ENCODE measurements at regions not wholly inside any gene's neighbourhood (a gene's known extent, or its start where the extent isn't known, plus 50 kb on each side); places are given as distances from the start of the nearest gene placed in this dataset.

GRCh38 chr1:88350648-88351047 lies 333.4 kb upstream of the PKN2 start:
- Histone ChIP-seq H3K79me2 (ENCODE audit: control insufficient read depth, insufficient read depth, low read length, unreplicated experiment) (no peaks in the 10 kb centered on the region), H3K27me3 (ENCODE audit: insufficient read depth, low read length) (no peaks in the 10 kb centered on the region), H3K36me3 (ENCODE audit: insufficient read depth, low read length) (no peaks in the 10 kb centered on the region), H3K27ac (ENCODE audit: low read depth, low read length) (no peak overlapping the region), H3K4me3 (ENCODE audit: low read depth, low read length) (no peak overlapping the region), H3K4me1 (ENCODE audit: control insufficient read depth, insufficient read depth, low read length, unreplicated experiment) (no peaks in the 10 kb centered on the region), H2AFZ (ENCODE audit: low read length, unreplicated experiment) (no peak overlapping the region)

- Histone ChIP-seq H3K27me3 (ENCODE audit: insufficient read depth, low read length) (0 out of 2 replicates have a peak, but pooled peaks cover 3% of the 10 kb centered on the region), H2AFZ (ENCODE audit: low read length, unreplicated experiment) (no peak overlapping the region), H3K79me2 (ENCODE audit: control insufficient read depth, insufficient read depth, low read length, unreplicated experiment) (no peaks in the 10 kb centered on the region), H3K4me1 (ENCODE audit: control insufficient read depth, insufficient read depth, low read length, unreplicated experiment) (no peaks in the 10 kb centered on the region), H3K4me3 (ENCODE audit: low read depth, low read length) (no peak overlapping the region), H3K27ac (ENCODE audit: low read depth, low read length) (no peak overlapping the region), H3K36me3 (ENCODE audit: insufficient read depth, low read length) (no peaks in the 10 kb centered on the region)
These were observed 332.1 kb upstream of the PKN2 start for GRCh38 chr1:88351960-88352359.

GRCh38 chr1:88354256-88354655 lies 329.8 kb upstream of the PKN2 start:
- Histone ChIP-seq H2AFZ (ENCODE audit: low read length, unreplicated experiment) (no peak overlapping the region), H3K27ac (ENCODE audit: low read depth, low read length) (no peak overlapping the region), H3K79me2 (ENCODE audit: control insufficient read depth, insufficient read depth, low read length, unreplicated experiment) (no peaks in the 10 kb centered on the region), H3K4me3 (ENCODE audit: low read depth, low read length) (no peak overlapping the region), H3K36me3 (ENCODE audit: insufficient read depth, low read length) (no peaks in the 10 kb centered on the region), H3K4me1 (ENCODE audit: control insufficient read depth, insufficient read depth, low read length, unreplicated experiment) (no peaks in the 10 kb centered on the region), H3K27me3 (ENCODE audit: insufficient read depth, low read length) (0 out of 2 replicates have a peak, but pooled peaks cover 3% of the 10 kb centered on the region)

GRCh38 chr1:88357729-88358128 lies 326.3 kb upstream of the PKN2 start:
- Histone ChIP-seq H3K4me1 (ENCODE audit: control insufficient read depth, insufficient read depth, low read length, unreplicated experiment) (no peaks in the 10 kb centered on the region), H3K27ac (ENCODE audit: low read depth, low read length) (no peak overlapping the region), H3K4me3 (ENCODE audit: low read depth, low read length) (no peak overlapping the region), H2AFZ (ENCODE audit: low read length, unreplicated experiment) (no peak overlapping the region), H3K36me3 (ENCODE audit: insufficient read depth, low read length) (no peaks in the 10 kb centered on the region), H3K79me2 (ENCODE audit: control insufficient read depth, insufficient read depth, low read length, unreplicated experiment) (no peaks in the 10 kb centered on the region), H3K27me3 (ENCODE audit: insufficient read depth, low read length) (0 out of 2 replicates have a peak, but pooled peaks cover 3% of the 10 kb centered on the region)

- Histone ChIP-seq H3K27ac (ENCODE audit: low read depth, low read length) (no peak overlapping the region), H3K36me3 (ENCODE audit: insufficient read depth, low read length) (no peaks in the 10 kb centered on the region), H3K4me1 (ENCODE audit: control insufficient read depth, insufficient read depth, low read length, unreplicated experiment) (no peaks in the 10 kb centered on the region), H3K27me3 (ENCODE audit: insufficient read depth, low read length) (no peaks in the 10 kb centered on the region), H2AFZ (ENCODE audit: low read length, unreplicated experiment) (no peak overlapping the region), H3K79me2 (ENCODE audit: control insufficient read depth, insufficient read depth, low read length, unreplicated experiment) (no peaks in the 10 kb centered on the region), H3K4me3 (ENCODE audit: low read depth, low read length) (no peak overlapping the region)
These were observed 312.5 kb upstream of the PKN2 start for GRCh38 chr1:88371436-88372023.

GRCh38 chr1:88375977-88376376 lies 308.1 kb upstream of the PKN2 start:
- Histone ChIP-seq H3K79me2 (ENCODE audit: control insufficient read depth, insufficient read depth, low read length, unreplicated experiment) (no peaks in the 10 kb centered on the region), H3K36me3 (ENCODE audit: insufficient read depth, low read length) (no peaks in the 10 kb centered on the region), H3K27ac (ENCODE audit: low read depth, low read length) (no peak overlapping the region), H3K4me3 (ENCODE audit: low read depth, low read length) (no peak overlapping the region), H3K27me3 (ENCODE audit: insufficient read depth, low read length) (no peaks in the 10 kb centered on the region), H2AFZ (ENCODE audit: low read length, unreplicated experiment) (no peak overlapping the region), H3K4me1 (ENCODE audit: control insufficient read depth, insufficient read depth, low read length, unreplicated experiment) (no peaks in the 10 kb centered on the region)

- Histone ChIP-seq H3K27ac (ENCODE audit: low read depth, low read length) (no peak overlapping the region), H3K4me1 (ENCODE audit: control insufficient read depth, insufficient read depth, low read length, unreplicated experiment) (no peaks in the 10 kb centered on the region), H3K4me3 (ENCODE audit: low read depth, low read length) (no peak overlapping the region), H3K79me2 (ENCODE audit: control insufficient read depth, insufficient read depth, low read length, unreplicated experiment) (no peaks in the 10 kb centered on the region), H3K36me3 (ENCODE audit: insufficient read depth, low read length) (no peaks in the 10 kb centered on the region), H2AFZ (ENCODE audit: low read length, unreplicated experiment) (no peak overlapping the region), H3K27me3 (ENCODE audit: insufficient read depth, low read length) (no peaks in the 10 kb centered on the region)
These were observed 307.7 kb upstream of the PKN2 start for GRCh38 chr1:88376421-88376820.

- Histone ChIP-seq H3K4me1 (ENCODE audit: control insufficient read depth, insufficient read depth, low read length, unreplicated experiment) (no peaks in the 10 kb centered on the region), H3K4me3 (ENCODE audit: low read depth, low read length) (no peak overlapping the region), H3K27ac (ENCODE audit: low read depth, low read length) (no peak overlapping the region), H2AFZ (ENCODE audit: low read length, unreplicated experiment) (no peak overlapping the region), H3K36me3 (ENCODE audit: insufficient read depth, low read length) (no peaks in the 10 kb centered on the region), H3K27me3 (ENCODE audit: insufficient read depth, low read length) (no peaks in the 10 kb centered on the region), H3K79me2 (ENCODE audit: control insufficient read depth, insufficient read depth, low read length, unreplicated experiment) (no peaks in the 10 kb centered on the region)
These were observed 305.5 kb upstream of the PKN2 start for GRCh38 chr1:88378560-88378959.

GRCh38 chr1:88394958-88395357 lies 289.1 kb upstream of the PKN2 start:
- Histone ChIP-seq H3K27ac (ENCODE audit: low read depth, low read length) (no peak overlapping the region), H2AFZ (ENCODE audit: low read length, unreplicated experiment) (no peak overlapping the region), H3K4me3 (ENCODE audit: low read depth, low read length) (no peak overlapping the region), H3K4me1 (ENCODE audit: control insufficient read depth, insufficient read depth, low read length, unreplicated experiment) (no peaks in the 10 kb centered on the region), H3K79me2 (ENCODE audit: control insufficient read depth, insufficient read depth, low read length, unreplicated experiment) (no peaks in the 10 kb centered on the region), H3K36me3 (ENCODE audit: insufficient read depth, low read length) (no peaks in the 10 kb centered on the region), H3K27me3 (ENCODE audit: insufficient read depth, low read length) (no peaks in the 10 kb centered on the region)

GRCh38 chr1:88398338-88398737 lies 285.7 kb upstream of the PKN2 start:
- Histone ChIP-seq H3K4me3 (ENCODE audit: low read depth, low read length) (no peak overlapping the region), H3K36me3 (ENCODE audit: insufficient read depth, low read length) (no peaks in the 10 kb centered on the region), H2AFZ (ENCODE audit: low read length, unreplicated experiment) (no peak overlapping the region), H3K4me1 (ENCODE audit: control insufficient read depth, insufficient read depth, low read length, unreplicated experiment) (no peaks in the 10 kb centered on the region), H3K27ac (ENCODE audit: low read depth, low read length) (no peak overlapping the region), H3K27me3 (ENCODE audit: insufficient read depth, low read length) (no peaks in the 10 kb centered on the region), H3K79me2 (ENCODE audit: control insufficient read depth, insufficient read depth, low read length, unreplicated experiment) (no peaks in the 10 kb centered on the region)

- no peak overlapping the region for H2AFZ ChIP-seq (ENCODE audit: low read length, unreplicated experiment)
- H3K79me2 ChIP-seq (ENCODE audit: control insufficient read depth, insufficient read depth, low read length, unreplicated experiment): no peaks in the 10 kb centered on the region
- H3K27me3 ChIP-seq (ENCODE audit: insufficient read depth, low read length): no peaks in the 10 kb centered on the region
- H3K36me3 ChIP-seq (ENCODE audit: insufficient read depth, low read length): no peaks in the 10 kb centered on the region
- H3K4me3 ChIP-seq (ENCODE audit: low read depth, low read length): no peak overlapping the region
- H3K27ac ChIP-seq (ENCODE audit: low read depth, low read length): no peak overlapping the region
- no peaks in the 10 kb centered on the region for H3K4me1 ChIP-seq (ENCODE audit: control insufficient read depth, insufficient read depth, low read length, unreplicated experiment)
These were observed 284.4 kb upstream of the PKN2 start for GRCh38 chr1:88399690-88400089.
